PC-3 (cell line): ENCODE measurements at regions not wholly inside any gene's neighbourhood (a gene's known extent, or its start where the extent isn't known, plus 50 kb on each side); places are given as distances from the start of the nearest gene placed in this dataset.

Experiments
- ATAC-seq: fragments of 200-7000 bp; cut with Tn5 transposase; 2 replicates; pipeline ENCODE4 v1.9.1; 2020; ENCODE audit warnings: mild to moderate bottlenecking, moderate library complexity
- BruUV-seq: library from RNA; stranded (reverse); fragments of 400-500 nt; replicated peaks from 2 replicates; lab custom pipeline; 2021; lab: Mats Ljungman, UMichigan
- CTCF ChIA-PET: fragments of 300-600 bp; sonication (Branson Sonifier 250); formaldehyde crosslinking; loops from one replicate; lab custom pipeline; 2022; ENCODE audit warnings: antibody characterized with exemption; lab: Charles Lee
- POLR2A ChIA-PET: fragments of 300-600 bp; sonication (Branson Sonifier 250); formaldehyde crosslinking; loops from one replicate; lab custom pipeline; 2022; ENCODE audit warnings: antibody characterized with exemption; ENCODE audit not compliant: unreplicated experiment; lab: Charles Lee
- DNase-seq: peaks from one replicate; pipeline ENCODE4 v3.0.0-alpha.2; 2015
- H2AFZ ChIP-seq: fragments of 300-600 bp; sonication (generic); 2 replicates; pipeline ENCODE4 v1.6.0; 2016; ENCODE audit warnings: antibody characterized with exemption, low read length
- H3F3A ChIP-seq: fragments of 300-600 bp; sonication (generic); one replicate; pipeline ENCODE4 v1.6.0; 2017; ENCODE audit warnings: antibody characterized with exemption, low read length, control low read depth, mild to moderate bottlenecking; ENCODE audit not compliant: unreplicated experiment
- H3K27ac ChIP-seq: fragments of 300-600 bp; sonication (generic); 2 replicates; pipeline ENCODE4 v1.5.1; 2016; ENCODE audit warnings: mild to moderate bottlenecking, low read length
- H3K27me3 ChIP-seq: fragments of 300-600 bp; sonication (generic); 2 replicates; pipeline ENCODE4 v1.6.1; 2016; ENCODE audit warnings: low read length, mixed read lengths
- H3K36me3 ChIP-seq: fragments of 300-600 bp; sonication (generic); 2 replicates; pipeline ENCODE4 v1.6.1; 2016; ENCODE audit warnings: low read depth, mixed run types, low read length, mixed read lengths
- H3K4me1 ChIP-seq: fragments of 300-600 bp; sonication (generic); 2 replicates; pipeline ENCODE4 v1.5.1; 2016; ENCODE audit warnings: low read length; ENCODE audit not compliant: insufficient read depth
- H3K4me2 ChIP-seq: fragments of 300-600 bp; sonication (generic); 2 replicates; pipeline ENCODE4 v1.6.0; 2016; ENCODE audit warnings: low read length
- H3K4me3 ChIP-seq: fragments of 300-600 bp; sonication (generic); 2 replicates; pipeline ENCODE4 v1.5.1; 2016; ENCODE audit warnings: mild to moderate bottlenecking, low read length, mixed read lengths
- H3K79me2 ChIP-seq: fragments of 300-600 bp; sonication (generic); 2 replicates; pipeline ENCODE4 v1.6.1; 2017; ENCODE audit warnings: low read length, mixed read lengths
- H3K9ac ChIP-seq: fragments of 300-600 bp; sonication (generic); 2 replicates; pipeline ENCODE4 v1.6.0; 2016; ENCODE audit warnings: mild to moderate bottlenecking, low read length
- H3K9me2 ChIP-seq: fragments of 300-600 bp; sonication (generic); replicated peaks from 2 replicates; pipeline ENCODE4 v1.6.1; 2016; ENCODE audit warnings: mixed run types, low read length, mixed read lengths
- H3K9me3 ChIP-seq: fragments of 300-600 bp; sonication (generic); 2 replicates; pipeline ENCODE4 v1.6.1; 2016; ENCODE audit warnings: low read length, mixed read lengths
- H4K20me1 ChIP-seq: fragments of 300-600 bp; sonication (generic); 2 replicates; pipeline ENCODE4 v1.6.1; 2016; ENCODE audit warnings: low read length, mixed read lengths
- EZH2 ChIP-seq: fragments of 300-600 bp; sonication (generic); IDR thresholded peaks from one replicate; pipeline ENCODE4 v1.6.1; 2017; ENCODE audit warnings: antibody characterized with exemption, mild to moderate bottlenecking, low read length; ENCODE audit not compliant: unreplicated experiment
- EZH2phosphoT487 ChIP-seq: fragments of 300-600 bp; sonication (generic); IDR thresholded peaks from 2 replicates; pipeline ENCODE4 v1.6.1; 2018; ENCODE audit warnings: mild to moderate bottlenecking, antibody characterized with exemption, low read length, borderline replicate concordance
- intact Hi-C: fragments of 100-400 bp; cut with micrococcal nuclease; formaldehyde crosslinking; loops from 2 replicates; pipeline ENCODE4 v1.9.0; 2023
- TF ChIP-seq, protein P1 (sequence below): fragments of 300-600 bp; sonication (generic); conservative IDR thresholded peaks from 2 replicates; pipeline ENCODE4 v1.5.1; 2017; ENCODE audit warnings: antibody characterized with exemption, low read depth, mild to moderate bottlenecking, low read length

DNA sequence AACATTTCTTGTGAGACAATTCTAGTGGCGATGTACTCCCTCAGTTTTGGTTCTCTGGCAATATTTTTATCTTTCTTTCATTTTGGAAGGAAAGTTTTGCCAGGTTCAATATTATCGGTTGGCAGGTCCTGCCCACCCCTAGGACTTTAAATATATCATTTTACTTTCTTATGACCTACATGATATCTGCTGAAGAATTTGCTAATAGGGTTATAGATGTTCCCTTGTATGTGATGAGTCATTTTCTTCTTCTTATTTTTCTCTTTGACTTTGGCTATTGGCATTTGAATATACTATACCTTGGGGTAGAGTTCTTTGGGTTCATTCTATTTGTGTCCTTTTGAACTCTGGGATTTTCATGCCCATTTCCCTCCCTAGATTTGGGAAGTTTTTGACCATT lies 89.7 kb downstream of the GMNC start:
- Histone ChIP-seq H3K9me3 (no peaks in the 10 kb centered on the region), H3K36me3 (no peaks in the 10 kb centered on the region), H3K9ac (no peak overlapping the region), H3K79me2 (no peaks in the 10 kb centered on the region), H4K20me1 (no peaks in the 10 kb centered on the region), H3F3A (no peaks in the 10 kb centered on the region), H2AFZ (no peak overlapping the region), H3K4me1 (no peaks in the 10 kb centered on the region), H3K9me2 (no peaks in the 10 kb centered on the region), H3K4me3 (no peak overlapping the region), H3K4me2 (no peak overlapping the region), H3K27ac (no peak overlapping the region), H3K27me3 (no peaks in the 10 kb centered on the region)
- DNase-seq (no peak), ATAC-seq (no peak)
- POLR2A ChIA-PET = no interaction called here
- intact Hi-C loops = no loop called here
- CTCF ChIA-PET = no interaction called here
- TF ChIP-seq EZH2 = no peak
- TF ChIP-seq EZH2phosphoT487 = no peak
- TF ChIP-seq, protein P1, sequence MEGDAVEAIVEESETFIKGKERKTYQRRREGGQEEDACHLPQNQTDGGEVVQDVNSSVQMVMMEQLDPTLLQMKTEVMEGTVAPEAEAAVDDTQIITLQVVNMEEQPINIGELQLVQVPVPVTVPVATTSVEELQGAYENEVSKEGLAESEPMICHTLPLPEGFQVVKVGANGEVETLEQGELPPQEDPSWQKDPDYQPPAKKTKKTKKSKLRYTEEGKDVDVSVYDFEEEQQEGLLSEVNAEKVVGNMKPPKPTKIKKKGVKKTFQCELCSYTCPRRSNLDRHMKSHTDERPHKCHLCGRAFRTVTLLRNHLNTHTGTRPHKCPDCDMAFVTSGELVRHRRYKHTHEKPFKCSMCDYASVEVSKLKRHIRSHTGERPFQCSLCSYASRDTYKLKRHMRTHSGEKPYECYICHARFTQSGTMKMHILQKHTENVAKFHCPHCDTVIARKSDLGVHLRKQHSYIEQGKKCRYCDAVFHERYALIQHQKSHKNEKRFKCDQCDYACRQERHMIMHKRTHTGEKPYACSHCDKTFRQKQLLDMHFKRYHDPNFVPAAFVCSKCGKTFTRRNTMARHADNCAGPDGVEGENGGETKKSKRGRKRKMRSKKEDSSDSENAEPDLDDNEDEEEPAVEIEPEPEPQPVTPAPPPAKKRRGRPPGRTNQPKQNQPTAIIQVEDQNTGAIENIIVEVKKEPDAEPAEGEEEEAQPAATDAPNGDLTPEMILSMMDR = no peak
- BruUV-seq = no TSS peak

DNA sequence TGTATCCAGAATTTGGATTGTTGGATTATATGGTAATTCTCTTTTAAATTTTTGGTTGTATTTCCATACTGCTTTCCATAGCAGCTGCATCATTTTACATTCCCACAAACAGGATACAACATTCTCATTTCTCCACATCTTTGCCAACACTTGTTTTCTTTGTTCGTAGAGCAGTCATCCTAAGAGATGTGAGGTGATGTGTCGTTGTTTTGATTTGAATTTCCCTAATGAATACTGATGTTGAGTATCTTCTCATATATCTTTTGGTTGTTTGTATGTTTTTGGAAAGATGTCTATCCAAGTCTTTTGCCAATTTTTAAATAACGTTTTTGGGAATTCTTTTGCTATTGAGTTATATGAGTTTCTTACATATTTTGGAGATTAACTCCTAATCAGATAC lies 93.6 kb downstream of the GMNC start:
- no peak for ATAC-seq

DNA sequence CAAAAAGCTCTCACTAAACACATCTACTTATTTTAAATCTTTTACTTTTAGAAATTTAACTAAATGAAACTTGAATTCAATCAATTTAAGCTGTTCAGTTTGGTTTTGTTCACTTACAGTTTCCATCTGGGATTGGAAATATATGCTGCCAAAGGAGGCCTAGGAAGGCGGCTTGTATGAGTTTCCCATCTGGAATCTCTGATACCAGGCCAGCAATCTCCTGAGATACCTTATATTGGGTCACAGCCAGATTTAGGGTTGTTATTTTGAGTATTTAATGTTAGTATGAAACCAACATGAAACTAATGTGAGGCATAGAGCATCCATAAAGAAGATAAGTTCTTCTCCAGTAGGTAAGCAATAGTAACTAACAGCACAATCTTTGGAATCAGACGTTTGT lies 94.6 kb downstream of the GMNC start:
- Histone ChIP-seq H3K4me1 (no peaks in the 10 kb centered on the region), H3K27me3 (no peaks in the 10 kb centered on the region), H3K9me2 (no peaks in the 10 kb centered on the region), H3K27ac (no peak overlapping the region), H3F3A (no peaks in the 10 kb centered on the region), H3K79me2 (no peaks in the 10 kb centered on the region), H3K4me3 (no peak overlapping the region), H2AFZ (no peak overlapping the region), H3K9ac (no peak overlapping the region), H3K9me3 (no peaks in the 10 kb centered on the region), H3K4me2 (no peak overlapping the region), H4K20me1 (no peaks in the 10 kb centered on the region), H3K36me3 (no peaks in the 10 kb centered on the region)
- no peak for ATAC-seq
- ChIA-PET CTCF (no interaction called here), POLR2A (no interaction called here)
- no peak for DNase-seq
- TF ChIP-seq, protein P1 = no peak
- TF ChIP-seq EZH2 (no peak), EZH2phosphoT487 (no peak)
- intact Hi-C loops = no loop called here
- no TSS peak for BruUV-seq

More for the DNA sequence above, 93.6 kb downstream of the GMNC start:
- Histone ChIP-seq H3K4me1 (no peaks in the 10 kb centered on the region), H3K27me3 (no peaks in the 10 kb centered on the region), H3K9ac (no peak overlapping the region), H3K27ac (no peak overlapping the region), H3K36me3 (no peaks in the 10 kb centered on the region), H3K9me3 (no peaks in the 10 kb centered on the region), H3K4me3 (no peak overlapping the region), H3K9me2 (no peaks in the 10 kb centered on the region), H4K20me1 (no peaks in the 10 kb centered on the region), H2AFZ (no peak overlapping the region), H3K79me2 (no peaks in the 10 kb centered on the region), H3K4me2 (no peak overlapping the region), H3F3A (no peaks in the 10 kb centered on the region)
- intact Hi-C loops = no loop called here
- no TSS peak for BruUV-seq
- CTCF ChIA-PET = no interaction called here
- TF ChIP-seq EZH2phosphoT487 (no peak), EZH2 (no peak)
- TF ChIP-seq, protein P1 = no peak
- DNase-seq = no peak
- POLR2A ChIA-PET = no interaction called here
